Loucy (cell line): ENCODE measurements at regions not wholly inside any gene's neighbourhood (a gene's known extent, or its start where the extent isn't known, plus 50 kb on each side); places are given as distances from the start of the nearest gene placed in this dataset.

Experiments used
- H2AFZ ChIP-seq: fragments of 200-600 bp; sonication (generic); 2 replicates; pipeline ENCODE4 v1.6.0; 2016; ENCODE audit warnings: antibody characterized with exemption, mild to moderate bottlenecking, low read length, moderate library complexity
- H3F3A ChIP-seq: fragments of 200-600 bp; 2 replicates; pipeline ENCODE4 v1.6.0; 2016; ENCODE audit warnings: antibody characterized with exemption, low read depth, mild to moderate bottlenecking
- H3K27me3 ChIP-seq: fragments of 200-600 bp; sonication (generic); 2 replicates; pipeline ENCODE4 v1.6.1; 2014; ENCODE audit warnings: low read length, mild to moderate bottlenecking; ENCODE audit not compliant: insufficient read depth, poor library complexity, severe bottlenecking
- H3K36me3 ChIP-seq: fragments of 200-600 bp; sonication (generic); 2 replicates; pipeline ENCODE4 v1.6.1; 2016; ENCODE audit warnings: low read length; ENCODE audit not compliant: insufficient read depth
- H3K4me1 ChIP-seq: fragments of 200-600 bp; sonication (generic); 2 replicates; pipeline ENCODE4 v1.5.1; 2014; ENCODE audit warnings: low read length, mild to moderate bottlenecking; ENCODE audit not compliant: insufficient read depth, poor library complexity, severe bottlenecking
- H3K4me2 ChIP-seq: fragments of 200-600 bp; sonication (generic); 2 replicates; pipeline ENCODE4 v1.6.0; 2014; ENCODE audit warnings: antibody characterized with exemption, low read length, low read depth, mild to moderate bottlenecking; ENCODE audit not compliant: poor library complexity, severe bottlenecking
- H3K4me3 ChIP-seq: fragments of 200-600 bp; sonication (generic); 2 replicates; pipeline ENCODE4 v1.5.1; 2014; ENCODE audit warnings: low read length, mild to moderate bottlenecking, mixed read lengths; ENCODE audit not compliant: poor library complexity, severe bottlenecking
- H3K79me2 ChIP-seq: fragments of 200-600 bp; sonication (generic); 2 replicates; pipeline ENCODE4 v1.6.1; 2014; ENCODE audit warnings: low read length; ENCODE audit not compliant: insufficient read depth
- H3K9ac ChIP-seq: fragments of 200-600 bp; sonication (generic); 2 replicates; pipeline ENCODE4 v1.6.0; 2014; ENCODE audit warnings: mild to moderate bottlenecking, low read depth, low read length, moderate library complexity; ENCODE audit not compliant: poor library complexity, severe bottlenecking
- H3K9me2 ChIP-seq: fragments of 200-600 bp; sonication (generic); replicated peaks from 2 replicates; pipeline ENCODE4 v1.6.1; 2016; ENCODE audit warnings: low read depth, low read length, mixed read lengths
- H3K9me3 ChIP-seq: fragments of 200-600 bp; sonication (generic); 2 replicates; pipeline ENCODE4 v1.6.1; 2014; ENCODE audit warnings: mild to moderate bottlenecking, antibody characterized with exemption, low read length, low read depth; ENCODE audit not compliant: insufficient read depth
- H4K20me1 ChIP-seq: fragments of 200-600 bp; sonication (generic); 2 replicates; pipeline ENCODE4 v1.6.0; 2014; ENCODE audit warnings: antibody characterized with exemption, low read length, mild to moderate bottlenecking; ENCODE audit not compliant: insufficient read depth, poor library complexity, severe bottlenecking
- CTCF ChIP-seq: fragments of 200-600 bp; sonication (generic); conservative IDR thresholded peaks from 2 replicates; pipeline ENCODE4 v1.5.1; 2014; ENCODE audit warnings: mild to moderate bottlenecking, antibody characterized with exemption, low read length
- EZH2phosphoT487 ChIP-seq: fragments of 200-600 bp; IDR thresholded peaks from 2 replicates; pipeline ENCODE4 v1.6.1; 2018; ENCODE audit warnings: antibody characterized with exemption, mild to moderate bottlenecking, moderate library complexity, borderline replicate concordance

GRCh38 chr6:117781550-117781949, 106.3 kb downstream of the NUS1 start:
- H3K9me3 ChIP-seq = no peaks in the 10 kb centered on the region
- no peaks in the 10 kb centered on the region for H3F3A ChIP-seq
- no peaks in the 10 kb centered on the region for H3K27me3 ChIP-seq
- TF ChIP-seq CTCF = no peak
- H3K9me2 ChIP-seq = no peaks in the 10 kb centered on the region
- H2AFZ ChIP-seq = no peak overlapping the region
- H4K20me1 ChIP-seq = no peaks in the 10 kb centered on the region
- H3K4me1 ChIP-seq = no peaks in the 10 kb centered on the region
- H3K36me3 ChIP-seq = no peaks in the 10 kb centered on the region
- no peak overlapping the region for H3K4me2 ChIP-seq
- H3K79me2 ChIP-seq = no peaks in the 10 kb centered on the region
- no peak overlapping the region for H3K4me3 ChIP-seq
- H3K9ac ChIP-seq = no peak overlapping the region

GRCh38 chr6:117783279-117783678, 108.0 kb downstream of the NUS1 start:
- no peak overlapping the region for H3K9ac ChIP-seq
- H2AFZ ChIP-seq = no peak overlapping the region
- no peaks in the 10 kb centered on the region for H3K36me3 ChIP-seq
- H3K9me3 ChIP-seq = no peaks in the 10 kb centered on the region
- H3K4me1 ChIP-seq = no peaks in the 10 kb centered on the region
- H4K20me1 ChIP-seq = no peaks in the 10 kb centered on the region
- TF ChIP-seq EZH2phosphoT487 (no peak), CTCF (no peak)
- H3K4me2 ChIP-seq = no peak overlapping the region
- no peaks in the 10 kb centered on the region for H3F3A ChIP-seq
- H3K9me2 ChIP-seq = no peaks in the 10 kb centered on the region
- no peaks in the 10 kb centered on the region for H3K27me3 ChIP-seq
- H3K79me2 ChIP-seq = no peaks in the 10 kb centered on the region
- H3K4me3 ChIP-seq = no peak overlapping the region

GRCh38 chr6:117791012-117791411, 115.7 kb downstream of the NUS1 start:
- TF ChIP-seq EZH2phosphoT487 (no peak), CTCF (no peak)
- H3K9me3 ChIP-seq = no peaks in the 10 kb centered on the region

More at GRCh38 chr6:117791012-117791411, 115.7 kb downstream of the NUS1 start:
- Histone ChIP-seq H3K27me3 (no peaks in the 10 kb centered on the region), H3K4me1 (no peaks in the 10 kb centered on the region), H3K36me3 (no peaks in the 10 kb centered on the region), H3K4me3 (no peak overlapping the region), H2AFZ (no peak overlapping the region), H3K4me2 (no peak overlapping the region), H3F3A (no peaks in the 10 kb centered on the region), H3K9me2 (no peaks in the 10 kb centered on the region), H3K79me2 (no peaks in the 10 kb centered on the region), H4K20me1 (no peaks in the 10 kb centered on the region), H3K9ac (no peak overlapping the region)
